ENCODE measurements at regions not wholly inside any gene's neighbourhood (a gene's known extent, or its start where the extent isn't known, plus 50 kb on each side); places are given as distances from the start of the nearest gene placed in this dataset.

- TF ChIP-seq POLR2A (IDR thresholded peaks at IDR 0.05): no peak
- no peak for TF ChIP-seq CTCF (IDR thresholded peaks at IDR 0.05)
Measured at GRCh38 chr10:8566737-8567136, 512.2 kb downstream of the GATA3 start.

Measured in esophagus squamous epithelium (tissue), 4 donors.